ENCODE measurements at regions not wholly inside any gene's neighbourhood (a gene's known extent, or its start where the extent isn't known, plus 50 kb on each side); places are given as distances from the start of the nearest gene placed in this dataset.

GRCh38 chr15:26091184-26091583 is 228.1 kb upstream of the ATP10A start:
- TF ChIP-seq CTCF (IDR thresholded peaks at IDR 0.05) (no peak), POLR2AphosphoS5 (IDR thresholded peaks at IDR 0.05) (no peak), POLR2A (IDR thresholded peaks at IDR 0.05; ENCODE audit: low read depth) (no peak), EP300 (IDR thresholded peaks at IDR 0.05) (no peak)
